ENCODE measurements at regions not wholly inside any gene's neighbourhood (a gene's known extent, or its start where the extent isn't known, plus 50 kb on each side); places are given as distances from the start of the nearest gene placed in this dataset.
"Not testable (repeated sequence)": the region's sequence is repeated elsewhere in the genome, so short reads cannot be mapped to it uniquely, and the experiment has no call there.

- ATAC-seq (ENCODE audit: poor library complexity); intact Hi-C loops (cut with DNase I); DNase-seq: not testable (repeated sequence)
Measured at GRCh38 chrX:92430574-92430973, 651.4 kb downstream of the PCDH11X start.

- ATAC-seq (ENCODE audit: poor library complexity); DNase-seq; intact Hi-C loops (cut with DNase I): not testable (repeated sequence)
Measured at GRCh38 chrX:92460539-92460938, 681.4 kb downstream of the PCDH11X start.

DNA sequence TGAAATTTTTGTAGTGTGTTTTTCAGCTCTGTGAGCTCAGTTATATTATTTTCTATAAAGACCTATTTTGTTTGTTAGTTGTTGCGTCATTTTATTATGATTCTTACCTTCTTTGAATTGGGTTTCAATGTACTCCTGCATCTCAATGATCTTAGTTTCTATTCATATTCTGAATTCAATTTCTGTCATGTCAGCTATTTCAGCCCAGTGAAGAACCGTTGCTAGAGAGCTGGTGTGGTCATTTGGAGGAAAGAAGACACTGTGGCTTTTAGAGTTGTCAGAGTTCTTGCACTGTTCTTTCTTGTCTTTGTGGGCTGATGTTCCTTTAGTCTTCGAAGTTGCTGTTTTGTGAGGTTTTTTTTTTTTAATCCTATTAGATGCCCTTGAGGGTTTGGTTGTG is 701.0 kb downstream of the PCDH11X start:
- intact Hi-C loops (cut with DNase I); ATAC-seq (ENCODE audit: poor library complexity); DNase-seq: not testable (repeated sequence)

- ATAC-seq (ENCODE audit: poor library complexity); intact Hi-C loops (cut with DNase I): not testable (repeated sequence)
Measured at GRCh38 chrX:92485487-92485886, 706.3 kb downstream of the PCDH11X start.

DNA sequence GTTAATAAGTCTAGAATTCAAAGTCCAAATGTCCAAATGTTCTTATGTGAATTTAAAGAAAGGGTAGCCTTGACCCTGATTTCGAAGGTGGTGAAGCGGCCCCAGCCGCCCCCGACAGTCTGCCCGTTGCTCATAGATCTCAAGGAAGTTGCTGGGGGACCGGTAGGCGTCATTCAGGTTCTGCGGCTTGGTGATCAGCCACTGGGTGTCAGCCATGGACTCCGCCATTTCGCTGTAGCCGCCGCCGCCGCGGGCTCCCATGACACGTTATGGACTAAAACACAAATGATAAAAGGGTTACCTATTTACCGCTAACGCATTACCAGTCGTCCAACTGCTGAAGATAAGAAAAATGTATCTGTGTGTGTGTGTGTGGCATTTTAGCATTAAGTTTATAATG is 736.1 kb downstream of the PCDH11X start:
- ATAC-seq (ENCODE audit: poor library complexity); intact Hi-C loops (cut with DNase I): not testable (repeated sequence)
- DNase-seq, result peak; percentile 8

More at GRCh38 chrX:92485487-92485886, 706.3 kb downstream of the PCDH11X start:
- DNase-seq, result not testable (repeated sequence)

DNA sequence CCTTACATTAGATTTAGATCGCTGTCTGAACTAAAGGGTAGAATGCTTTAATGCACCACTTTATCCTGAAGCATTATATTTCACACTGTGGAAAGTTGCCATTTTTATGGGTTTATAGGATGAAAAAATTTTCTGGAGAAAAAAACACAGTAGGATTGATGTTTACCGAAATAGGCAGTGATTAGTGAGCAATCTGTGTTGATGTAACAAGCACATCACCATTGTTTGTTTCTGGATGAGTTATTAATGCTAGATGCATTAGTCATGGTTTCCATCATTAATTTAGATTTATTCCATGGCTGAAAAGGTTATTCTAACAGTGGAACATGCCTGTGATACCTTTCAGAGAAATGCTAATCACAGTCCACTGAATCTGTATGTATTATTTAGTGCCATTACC is 749.8 kb downstream of the PCDH11X start:
- intact Hi-C loops (cut with DNase I); DNase-seq; ATAC-seq (ENCODE audit: poor library complexity): not testable (repeated sequence)

DNA sequence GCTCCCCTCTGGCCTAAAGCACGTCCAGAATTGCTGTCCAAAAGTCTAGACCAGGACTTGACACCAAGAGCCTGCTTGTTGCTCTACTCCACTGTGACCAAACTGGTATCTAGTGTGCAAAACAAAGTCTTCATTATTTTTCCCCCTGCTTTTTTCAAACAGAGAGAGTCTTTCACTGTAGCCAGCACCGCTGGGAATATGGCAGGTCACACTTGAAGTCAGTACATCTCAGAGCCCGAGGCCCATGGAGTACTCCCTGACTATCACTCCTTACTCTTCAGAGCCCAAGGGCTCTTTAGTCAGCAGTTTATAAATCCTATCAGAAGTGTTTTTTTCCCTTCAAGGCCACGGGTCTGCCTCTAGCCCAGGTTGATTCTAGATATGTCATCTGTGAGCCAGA is 761.3 kb downstream of the PCDH11X start:
- DNase-seq; ATAC-seq (ENCODE audit: poor library complexity); intact Hi-C loops (cut with DNase I): not testable (repeated sequence)

DNA sequence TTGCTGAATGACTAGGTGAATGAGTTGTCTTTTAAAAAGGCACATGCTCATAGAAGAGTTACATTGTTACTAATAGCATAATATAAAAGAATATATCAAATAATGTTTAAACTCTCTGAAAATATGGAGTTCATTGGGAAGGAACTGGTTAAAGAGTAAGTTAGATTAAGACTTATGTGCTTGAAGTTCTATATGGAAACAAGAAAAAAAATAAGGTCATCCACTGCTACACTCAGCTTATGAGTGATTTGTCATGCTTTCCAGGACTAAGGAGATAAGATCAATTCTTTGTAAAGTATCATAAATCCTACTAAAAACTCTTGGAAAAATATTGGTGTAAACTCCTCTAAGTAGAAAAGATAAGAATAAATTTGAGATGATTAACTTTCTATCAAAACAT is 779.1 kb downstream of the PCDH11X start:
- intact Hi-C loops (cut with DNase I); ATAC-seq (ENCODE audit: poor library complexity); DNase-seq: not testable (repeated sequence)

- intact Hi-C loops (cut with DNase I); ATAC-seq (ENCODE audit: poor library complexity): not testable (repeated sequence)
Measured at GRCh38 chrX:92558796-92559195, 779.6 kb downstream of the PCDH11X start.

GRCh38 chrX:92560083-92560482 is 780.9 kb downstream of the PCDH11X start:
- intact Hi-C loops (cut with DNase I); ATAC-seq (ENCODE audit: poor library complexity); DNase-seq: not testable (repeated sequence)

More at GRCh38 chrX:92558796-92559195, 779.6 kb downstream of the PCDH11X start:
- DNase-seq, result not testable (repeated sequence)

DNA sequence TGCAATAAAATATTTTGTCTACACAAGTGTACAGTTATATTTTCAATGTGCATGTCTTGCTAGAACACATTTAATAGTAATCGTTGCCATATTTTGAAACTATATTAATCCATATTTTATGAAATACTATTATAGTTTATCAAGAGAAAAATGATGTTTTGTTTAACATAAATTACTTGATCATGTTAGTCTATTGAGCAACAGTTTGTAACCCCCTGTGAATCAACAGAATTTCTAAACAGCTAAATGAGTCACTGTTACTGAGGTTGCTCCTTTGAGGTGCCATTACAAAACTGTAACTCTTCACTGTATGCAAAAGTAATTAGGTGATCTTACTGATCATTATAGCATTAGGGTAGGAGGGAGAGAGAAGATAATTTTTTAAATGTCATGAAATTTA is 791.0 kb downstream of the PCDH11X start:
- intact Hi-C loops (cut with DNase I); ATAC-seq (ENCODE audit: poor library complexity); DNase-seq: not testable (repeated sequence)

DNA sequence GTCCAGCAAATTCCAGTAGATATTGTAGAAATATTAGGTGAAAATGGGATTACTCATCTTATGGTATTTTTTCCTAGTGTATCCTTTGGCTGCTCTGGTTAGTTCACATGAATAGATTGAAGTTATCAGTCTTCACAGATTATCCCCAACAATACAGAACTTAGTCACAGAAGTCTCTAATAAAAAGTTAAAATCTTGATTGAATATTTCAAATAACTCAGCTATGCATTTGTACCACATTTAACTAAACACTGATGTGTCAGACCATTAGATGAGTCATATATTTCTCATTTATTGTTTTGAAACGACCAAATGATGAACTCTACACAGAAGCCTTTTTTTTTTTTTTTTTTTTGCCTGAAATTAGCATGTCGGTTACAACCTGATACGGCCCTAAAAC is 807.5 kb downstream of the PCDH11X start:
- DNase-seq; intact Hi-C loops (cut with DNase I); ATAC-seq (ENCODE audit: poor library complexity): not testable (repeated sequence)

- DNase-seq; ATAC-seq (ENCODE audit: poor library complexity); intact Hi-C loops (cut with DNase I): not testable (repeated sequence)
Measured at GRCh38 chrX:92589676-92590075, 810.5 kb downstream of the PCDH11X start.

DNA sequence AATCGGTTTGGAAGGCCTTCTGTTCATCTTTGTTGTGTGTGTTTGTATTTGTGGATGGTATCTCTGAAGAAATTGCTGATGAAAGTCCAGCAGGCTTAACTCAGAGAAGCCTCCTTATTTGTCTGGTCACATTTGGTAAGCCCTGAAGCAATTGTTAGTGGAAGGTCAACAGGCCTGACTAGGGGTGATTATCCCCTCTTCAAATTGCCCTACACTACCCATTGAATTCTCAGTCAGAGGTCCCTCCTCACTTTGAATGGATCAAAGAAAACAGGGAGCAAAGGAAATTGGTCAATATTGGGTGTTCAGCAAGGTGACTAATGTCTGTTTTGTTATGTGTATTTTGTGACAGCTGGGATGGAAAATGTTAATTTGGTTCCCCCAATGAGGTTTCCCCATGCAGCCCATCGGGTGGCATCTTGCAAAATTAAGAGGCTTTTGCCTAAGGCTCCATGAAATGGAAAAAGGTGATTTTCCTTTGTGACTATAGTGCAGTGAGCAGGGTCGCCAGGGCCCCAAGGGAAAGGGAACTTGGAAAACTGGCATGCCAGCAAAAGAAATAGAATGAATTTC is 811.6 kb downstream of the PCDH11X start:
- ATAC-seq (ENCODE audit: poor library complexity); intact Hi-C loops (cut with DNase I); DNase-seq: not testable (repeated sequence)

GRCh38 chrX:92611517-92611916 is 832.3 kb downstream of the PCDH11X start:
- ATAC-seq (ENCODE audit: poor library complexity); DNase-seq; intact Hi-C loops (cut with DNase I): not testable (repeated sequence)

DNA sequence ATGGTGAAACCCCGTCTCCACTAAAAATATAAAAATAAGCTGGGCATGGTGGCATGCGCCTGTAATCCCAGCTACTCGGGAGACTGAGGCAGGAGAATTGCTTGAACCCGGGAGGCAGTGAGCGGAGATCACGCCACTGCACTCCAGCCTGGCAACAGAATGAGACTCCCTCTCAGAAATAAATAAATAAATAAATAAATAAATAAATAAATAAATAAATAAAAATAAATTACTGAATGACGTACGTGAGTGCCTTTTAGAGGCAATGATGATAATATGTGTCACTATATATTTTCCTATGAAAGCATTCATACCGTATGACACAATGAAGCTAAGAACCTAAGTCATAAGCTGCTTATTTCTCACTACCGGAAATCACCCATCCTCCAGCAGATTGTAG is 847.5 kb downstream of the PCDH11X start:
- ATAC-seq (ENCODE audit: poor library complexity); intact Hi-C loops (cut with DNase I); DNase-seq: not testable (repeated sequence)

DNA sequence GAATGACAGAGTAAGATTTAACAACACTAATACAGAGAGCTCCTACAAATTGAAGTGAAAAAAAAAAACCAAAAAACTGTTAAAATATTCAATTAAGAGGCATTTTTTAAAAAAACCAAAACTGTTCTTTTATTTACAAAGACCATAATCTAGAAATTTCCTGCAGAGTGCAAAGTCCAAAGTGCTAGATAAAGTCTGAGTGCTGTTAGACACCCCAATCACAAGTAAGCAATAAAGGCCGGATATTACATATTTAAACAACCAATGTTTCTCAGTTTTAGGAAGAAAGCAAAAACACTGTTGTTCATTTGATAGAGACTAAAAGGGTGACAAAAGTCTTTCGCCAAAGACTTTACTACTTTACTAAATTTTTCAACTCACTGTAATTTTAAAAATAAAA is 878.4 kb downstream of the PCDH11X start:
- intact Hi-C loops (cut with DNase I); DNase-seq; ATAC-seq (ENCODE audit: poor library complexity): not testable (repeated sequence)

GRCh38 chrX:92659743-92660142 is 880.6 kb downstream of the PCDH11X start:
- intact Hi-C loops (cut with DNase I); DNase-seq; ATAC-seq (ENCODE audit: poor library complexity): not testable (repeated sequence)

GRCh38 chrX:92692796-92693195 is 913.6 kb downstream of the PCDH11X start:
- ATAC-seq (ENCODE audit: poor library complexity); intact Hi-C loops (cut with DNase I): not testable (repeated sequence)

GRCh38 chrX:92699388-92700092 is 920.4 kb downstream of the PCDH11X start:
- DNase-seq; ATAC-seq (ENCODE audit: poor library complexity); intact Hi-C loops (cut with DNase I): not testable (repeated sequence)

More at GRCh38 chrX:92692796-92693195, 913.6 kb downstream of the PCDH11X start:
- not testable (repeated sequence) for DNase-seq

Measured in Right ventricle myocardium superior (tissue), 1 donor.